GM23338 (cell line): ENCODE measurements at regions not wholly inside any gene's neighbourhood (a gene's known extent, or its start where the extent isn't known, plus 50 kb on each side); places are given as distances from the start of the nearest gene placed in this dataset.

Source experiments
- ATAC-seq: fragments of 200-7000 bp; cut with Tn5 transposase; 3 replicates; pipeline ENCODE4 v1.9.1; 2020
- DNase-seq: peaks from one replicate; pipeline ENCODE4 v3.0.0-alpha.2; 2015; ENCODE audit warnings: low spot score
- H2AFZ ChIP-seq: fragments of 200-600 bp; sonication (generic); 2 replicates; pipeline ENCODE4 v1.8.0; 2016; ENCODE audit warnings: antibody characterized with exemption, mild to moderate bottlenecking, moderate library complexity
- H3F3A ChIP-seq: fragments of 200-600 bp; sonication (generic); replicated peaks from 2 replicates; pipeline ENCODE4 v1.8.0; 2017; ENCODE audit warnings: antibody characterized with exemption, mixed run types, low read depth
- H3K27ac ChIP-seq: fragments of 200-600 bp; sonication (generic); 2 replicates; pipeline ENCODE4 v1.6.1; 2016; ENCODE audit warnings: low read depth
- H3K27me3 ChIP-seq: fragments of 200-600 bp; sonication (generic); 2 replicates; pipeline ENCODE4 v1.8.0; 2016; ENCODE audit warnings: mild to moderate bottlenecking, mixed run types, moderate library complexity; ENCODE audit not compliant: insufficient read depth
- H3K36me3 ChIP-seq: fragments of 200-600 bp; sonication (generic); 2 replicates; pipeline ENCODE4 v1.8.0; 2016; ENCODE audit warnings: mild to moderate bottlenecking; ENCODE audit not compliant: insufficient read depth
- H3K4me1 ChIP-seq: fragments of 200-600 bp; sonication (generic); 2 replicates; pipeline ENCODE4 v1.8.0; 2016; ENCODE audit warnings: mild to moderate bottlenecking, moderate library complexity; ENCODE audit not compliant: insufficient read depth
- H3K4me2 ChIP-seq: fragments of 200-600 bp; sonication (generic); 2 replicates; pipeline ENCODE4 v1.7.1; 2017; ENCODE audit warnings: mixed run types
- H3K4me3 ChIP-seq: fragments of 200-600 bp; sonication (generic); 2 replicates; pipeline ENCODE4 v1.6.1; 2016; ENCODE audit warnings: mixed run types
- H3K79me2 ChIP-seq: fragments of 200-600 bp; sonication (generic); replicated peaks from 2 replicates; pipeline ENCODE4 v1.8.0; 2017; ENCODE audit warnings: mild to moderate bottlenecking; ENCODE audit not compliant: insufficient read depth
- H3K9me2 ChIP-seq: fragments of 200-600 bp; sonication (generic); 2 replicates; pipeline ENCODE4 v1.8.0; 2017; ENCODE audit not compliant: insufficient read depth
- H4K20me1 ChIP-seq: fragments of 200-600 bp; sonication (generic); replicated peaks from 2 replicates; pipeline ENCODE4 v1.8.0; 2017; ENCODE audit warnings: mild to moderate bottlenecking; ENCODE audit not compliant: insufficient read depth
- H3K27ac Mint-ChIP-seq: 2 replicates; pipeline ENCODE4 v1.8.0; 2020; ENCODE audit warnings: inconsistent platforms, mild to moderate bottlenecking, moderate library complexity, mixed read lengths
- H3K27me3 Mint-ChIP-seq: 3 replicates; pipeline ENCODE4 v1.8.0; 2022; ENCODE audit warnings: low read depth, mild to moderate bottlenecking, moderate library complexity, mixed read lengths, inconsistent platforms; ENCODE audit not compliant: insufficient read depth, poor library complexity
- H3K36me3 Mint-ChIP-seq: 3 replicates; pipeline ENCODE4 v1.8.0; 2021; ENCODE audit warnings: low read depth, mild to moderate bottlenecking, inconsistent platforms, moderate library complexity, mixed read lengths
- H3K4me1 Mint-ChIP-seq: 3 replicates; pipeline ENCODE4 v1.8.0; 2020; ENCODE audit warnings: mild to moderate bottlenecking, inconsistent platforms, mixed read lengths
- H3K4me3 Mint-ChIP-seq: 3 replicates; pipeline ENCODE4 v1.8.0; 2021; ENCODE audit warnings: moderate library complexity, mild to moderate bottlenecking, inconsistent platforms, mixed read lengths
- H3K9me3 Mint-ChIP-seq: 3 replicates; pipeline ENCODE4 v1.8.0; 2020; ENCODE audit warnings: moderate library complexity, mild to moderate bottlenecking, inconsistent platforms, mixed read lengths
- CREB1 ChIP-seq: fragments of 250-450 bp; sonication (Bioruptor Pico); IDR thresholded peaks from 2 replicates; pipeline ENCODE4 v1.5.0; 2020; ENCODE audit warnings: low read depth, mild to moderate bottlenecking, moderate library complexity
- EZH2 ChIP-seq: fragments of 200-600 bp; sonication (generic); IDR thresholded peaks from one replicate; pipeline ENCODE4 v1.8.0; 2017; ENCODE audit warnings: antibody characterized with exemption, mild to moderate bottlenecking, low read depth; ENCODE audit not compliant: unreplicated experiment
- EZH2phosphoT487 ChIP-seq: fragments of 200-600 bp; sonication (generic); IDR thresholded peaks from one replicate; pipeline ENCODE4 v1.8.1; 2018; ENCODE audit warnings: antibody characterized with exemption; ENCODE audit not compliant: unreplicated experiment
- JUNB ChIP-seq: IDR thresholded peaks from one replicate; pipeline ENCODE4 v1.6.1; 2016; ENCODE audit warnings: antibody characterized with exemption; ENCODE audit not compliant: unreplicated experiment
- NANOG ChIP-seq: IDR thresholded peaks from 2 replicates; pipeline ENCODE4 v1.6.1; 2016; ENCODE audit warnings: antibody characterized with exemption, borderline replicate concordance
- POLR2AphosphoS5 ChIP-seq: IDR thresholded peaks from 2 replicates; pipeline ENCODE4 v1.6.1; 2016; ENCODE audit warnings: antibody characterized with exemption, low read depth
- STAT1 ChIP-seq: IDR thresholded peaks from one replicate; pipeline ENCODE4 v1.6.1; 2016; ENCODE audit warnings: antibody characterized with exemption; ENCODE audit not compliant: unreplicated experiment
- ZNF114 ChIP-seq: fragments of 250-450 bp; sonication (Bioruptor Pico); IDR thresholded peaks from 2 replicates; pipeline ENCODE4 v1.5.0; 2020; ENCODE audit warnings: mild to moderate bottlenecking, moderate library complexity
- ZNF331 ChIP-seq: fragments of 250-450 bp; sonication (Bioruptor Pico); IDR thresholded peaks from 2 replicates; pipeline ENCODE4 v1.5.0; 2020; ENCODE audit warnings: low read depth, mild to moderate bottlenecking, moderate library complexity
- TF ChIP-seq, protein P1 (sequence below), 2 experiments: fragments of 200-600 bp in 1 of 2; sonication (generic) in 1 of 2; conservative IDR thresholded peaks; 2 replicates each; pipeline versions ENCODE4 v1.5.1 to v1.6.1; 2016 to 2017; ENCODE audit warnings: antibody characterized with exemption in 2 of 2, low read depth in 2 of 2, mild to moderate bottlenecking in 2 of 2, moderate library complexity in 1 of 2
- TF ChIP-seq, protein P2 (sequence below): IDR thresholded peaks from 2 replicates; pipeline ENCODE4 v1.6.1; 2016; ENCODE audit warnings: antibody characterized with exemption
- TF ChIP-seq, protein P3 (sequence below): fragments of 250-450 bp; sonication (Bioruptor Pico); IDR thresholded peaks from 2 replicates; pipeline ENCODE4 v1.5.0; 2020; ENCODE audit warnings: mild to moderate bottlenecking, moderate library complexity
- TF ChIP-seq, protein P4 (sequence below): IDR thresholded peaks from one replicate; pipeline ENCODE4 v1.6.1; 2018; ENCODE audit warnings: antibody characterized with exemption; ENCODE audit not compliant: unreplicated experiment

DNA sequence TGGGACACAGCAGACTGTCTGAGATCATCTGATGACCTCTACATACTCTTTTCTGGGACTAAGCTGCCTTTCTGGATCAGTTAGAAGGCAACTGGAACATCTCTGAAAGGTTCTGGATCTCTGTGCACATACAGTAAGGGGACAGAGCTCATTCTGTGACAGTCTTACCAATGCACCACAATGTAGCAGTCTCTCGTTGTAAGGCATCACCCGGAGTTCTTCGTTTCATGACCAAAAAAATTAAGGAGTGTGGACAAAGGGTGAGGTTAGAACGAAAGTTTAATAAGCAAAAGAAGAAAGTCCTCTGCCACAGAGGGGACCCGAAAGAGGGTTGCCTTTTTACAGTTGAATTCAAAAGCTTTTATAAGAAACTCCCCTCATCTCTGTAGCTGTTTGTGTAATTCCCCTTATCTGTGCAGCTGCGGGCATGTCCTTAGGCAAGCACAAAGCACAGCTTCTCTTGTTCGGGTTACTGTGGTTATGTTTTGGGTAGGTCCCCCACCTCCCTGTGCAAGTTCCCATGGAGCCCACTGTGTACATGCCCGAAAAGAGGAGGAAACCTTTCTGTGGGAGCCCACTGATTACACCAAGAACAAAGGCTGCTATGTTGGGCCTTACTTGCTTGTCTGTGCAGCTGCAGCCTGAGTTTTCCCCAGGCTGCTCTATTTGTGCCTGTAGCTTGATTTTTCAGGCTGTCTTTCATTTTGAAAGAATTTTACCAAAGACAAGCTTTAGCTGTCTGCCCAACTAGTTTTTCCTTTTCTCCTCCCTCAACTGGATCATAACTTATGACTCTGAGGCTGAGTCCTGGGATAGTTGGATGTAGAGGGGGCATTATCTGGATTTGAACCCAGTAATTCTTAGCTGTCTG lies 53.1 kb upstream of the CACNA1E start:
- H3K27ac ChIP-seq: no peak overlapping the region
- H3K27ac Mint-ChIP-seq: no peak overlapping the region

More for the DNA sequence above, 53.1 kb upstream of the CACNA1E start:
- ATAC-seq: no peak
- Mint-ChIP-seq H3K4me1 (peaks cover 3% of the 10 kb centered on the region), H3K27me3 (peaks cover 6% of the 10 kb centered on the region), H3K9me3 (peaks cover 2% of the 10 kb centered on the region; the same call in 1 of the 3 replicates), H3K4me3 (no peak overlapping the region), H3K36me3 (no peaks in the 10 kb centered on the region; the same call in 2 of the 3 replicates)
- H3K4me2 ChIP-seq: no peak overlapping the region
- DNase-seq: no peak
- no peaks in the 10 kb centered on the region for H3K4me1 ChIP-seq
- no peaks in the 10 kb centered on the region for H3K79me2 ChIP-seq
- no peaks in the 10 kb centered on the region for H3K36me3 ChIP-seq
- TF ChIP-seq CREB1 (CRISPR knock-in tag): no peak
- TF ChIP-seq, protein P1, sequence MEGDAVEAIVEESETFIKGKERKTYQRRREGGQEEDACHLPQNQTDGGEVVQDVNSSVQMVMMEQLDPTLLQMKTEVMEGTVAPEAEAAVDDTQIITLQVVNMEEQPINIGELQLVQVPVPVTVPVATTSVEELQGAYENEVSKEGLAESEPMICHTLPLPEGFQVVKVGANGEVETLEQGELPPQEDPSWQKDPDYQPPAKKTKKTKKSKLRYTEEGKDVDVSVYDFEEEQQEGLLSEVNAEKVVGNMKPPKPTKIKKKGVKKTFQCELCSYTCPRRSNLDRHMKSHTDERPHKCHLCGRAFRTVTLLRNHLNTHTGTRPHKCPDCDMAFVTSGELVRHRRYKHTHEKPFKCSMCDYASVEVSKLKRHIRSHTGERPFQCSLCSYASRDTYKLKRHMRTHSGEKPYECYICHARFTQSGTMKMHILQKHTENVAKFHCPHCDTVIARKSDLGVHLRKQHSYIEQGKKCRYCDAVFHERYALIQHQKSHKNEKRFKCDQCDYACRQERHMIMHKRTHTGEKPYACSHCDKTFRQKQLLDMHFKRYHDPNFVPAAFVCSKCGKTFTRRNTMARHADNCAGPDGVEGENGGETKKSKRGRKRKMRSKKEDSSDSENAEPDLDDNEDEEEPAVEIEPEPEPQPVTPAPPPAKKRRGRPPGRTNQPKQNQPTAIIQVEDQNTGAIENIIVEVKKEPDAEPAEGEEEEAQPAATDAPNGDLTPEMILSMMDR (conservative IDR thresholded peaks at IDR 0.05; ENCODE audit: low read depth in 2 of 2): no peak
- TF ChIP-seq, protein P2, sequence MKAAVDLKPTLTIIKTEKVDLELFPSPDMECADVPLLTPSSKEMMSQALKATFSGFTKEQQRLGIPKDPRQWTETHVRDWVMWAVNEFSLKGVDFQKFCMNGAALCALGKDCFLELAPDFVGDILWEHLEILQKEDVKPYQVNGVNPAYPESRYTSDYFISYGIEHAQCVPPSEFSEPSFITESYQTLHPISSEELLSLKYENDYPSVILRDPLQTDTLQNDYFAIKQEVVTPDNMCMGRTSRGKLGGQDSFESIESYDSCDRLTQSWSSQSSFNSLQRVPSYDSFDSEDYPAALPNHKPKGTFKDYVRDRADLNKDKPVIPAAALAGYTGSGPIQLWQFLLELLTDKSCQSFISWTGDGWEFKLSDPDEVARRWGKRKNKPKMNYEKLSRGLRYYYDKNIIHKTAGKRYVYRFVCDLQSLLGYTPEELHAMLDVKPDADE: no peak
- TF ChIP-seq, protein P3, sequence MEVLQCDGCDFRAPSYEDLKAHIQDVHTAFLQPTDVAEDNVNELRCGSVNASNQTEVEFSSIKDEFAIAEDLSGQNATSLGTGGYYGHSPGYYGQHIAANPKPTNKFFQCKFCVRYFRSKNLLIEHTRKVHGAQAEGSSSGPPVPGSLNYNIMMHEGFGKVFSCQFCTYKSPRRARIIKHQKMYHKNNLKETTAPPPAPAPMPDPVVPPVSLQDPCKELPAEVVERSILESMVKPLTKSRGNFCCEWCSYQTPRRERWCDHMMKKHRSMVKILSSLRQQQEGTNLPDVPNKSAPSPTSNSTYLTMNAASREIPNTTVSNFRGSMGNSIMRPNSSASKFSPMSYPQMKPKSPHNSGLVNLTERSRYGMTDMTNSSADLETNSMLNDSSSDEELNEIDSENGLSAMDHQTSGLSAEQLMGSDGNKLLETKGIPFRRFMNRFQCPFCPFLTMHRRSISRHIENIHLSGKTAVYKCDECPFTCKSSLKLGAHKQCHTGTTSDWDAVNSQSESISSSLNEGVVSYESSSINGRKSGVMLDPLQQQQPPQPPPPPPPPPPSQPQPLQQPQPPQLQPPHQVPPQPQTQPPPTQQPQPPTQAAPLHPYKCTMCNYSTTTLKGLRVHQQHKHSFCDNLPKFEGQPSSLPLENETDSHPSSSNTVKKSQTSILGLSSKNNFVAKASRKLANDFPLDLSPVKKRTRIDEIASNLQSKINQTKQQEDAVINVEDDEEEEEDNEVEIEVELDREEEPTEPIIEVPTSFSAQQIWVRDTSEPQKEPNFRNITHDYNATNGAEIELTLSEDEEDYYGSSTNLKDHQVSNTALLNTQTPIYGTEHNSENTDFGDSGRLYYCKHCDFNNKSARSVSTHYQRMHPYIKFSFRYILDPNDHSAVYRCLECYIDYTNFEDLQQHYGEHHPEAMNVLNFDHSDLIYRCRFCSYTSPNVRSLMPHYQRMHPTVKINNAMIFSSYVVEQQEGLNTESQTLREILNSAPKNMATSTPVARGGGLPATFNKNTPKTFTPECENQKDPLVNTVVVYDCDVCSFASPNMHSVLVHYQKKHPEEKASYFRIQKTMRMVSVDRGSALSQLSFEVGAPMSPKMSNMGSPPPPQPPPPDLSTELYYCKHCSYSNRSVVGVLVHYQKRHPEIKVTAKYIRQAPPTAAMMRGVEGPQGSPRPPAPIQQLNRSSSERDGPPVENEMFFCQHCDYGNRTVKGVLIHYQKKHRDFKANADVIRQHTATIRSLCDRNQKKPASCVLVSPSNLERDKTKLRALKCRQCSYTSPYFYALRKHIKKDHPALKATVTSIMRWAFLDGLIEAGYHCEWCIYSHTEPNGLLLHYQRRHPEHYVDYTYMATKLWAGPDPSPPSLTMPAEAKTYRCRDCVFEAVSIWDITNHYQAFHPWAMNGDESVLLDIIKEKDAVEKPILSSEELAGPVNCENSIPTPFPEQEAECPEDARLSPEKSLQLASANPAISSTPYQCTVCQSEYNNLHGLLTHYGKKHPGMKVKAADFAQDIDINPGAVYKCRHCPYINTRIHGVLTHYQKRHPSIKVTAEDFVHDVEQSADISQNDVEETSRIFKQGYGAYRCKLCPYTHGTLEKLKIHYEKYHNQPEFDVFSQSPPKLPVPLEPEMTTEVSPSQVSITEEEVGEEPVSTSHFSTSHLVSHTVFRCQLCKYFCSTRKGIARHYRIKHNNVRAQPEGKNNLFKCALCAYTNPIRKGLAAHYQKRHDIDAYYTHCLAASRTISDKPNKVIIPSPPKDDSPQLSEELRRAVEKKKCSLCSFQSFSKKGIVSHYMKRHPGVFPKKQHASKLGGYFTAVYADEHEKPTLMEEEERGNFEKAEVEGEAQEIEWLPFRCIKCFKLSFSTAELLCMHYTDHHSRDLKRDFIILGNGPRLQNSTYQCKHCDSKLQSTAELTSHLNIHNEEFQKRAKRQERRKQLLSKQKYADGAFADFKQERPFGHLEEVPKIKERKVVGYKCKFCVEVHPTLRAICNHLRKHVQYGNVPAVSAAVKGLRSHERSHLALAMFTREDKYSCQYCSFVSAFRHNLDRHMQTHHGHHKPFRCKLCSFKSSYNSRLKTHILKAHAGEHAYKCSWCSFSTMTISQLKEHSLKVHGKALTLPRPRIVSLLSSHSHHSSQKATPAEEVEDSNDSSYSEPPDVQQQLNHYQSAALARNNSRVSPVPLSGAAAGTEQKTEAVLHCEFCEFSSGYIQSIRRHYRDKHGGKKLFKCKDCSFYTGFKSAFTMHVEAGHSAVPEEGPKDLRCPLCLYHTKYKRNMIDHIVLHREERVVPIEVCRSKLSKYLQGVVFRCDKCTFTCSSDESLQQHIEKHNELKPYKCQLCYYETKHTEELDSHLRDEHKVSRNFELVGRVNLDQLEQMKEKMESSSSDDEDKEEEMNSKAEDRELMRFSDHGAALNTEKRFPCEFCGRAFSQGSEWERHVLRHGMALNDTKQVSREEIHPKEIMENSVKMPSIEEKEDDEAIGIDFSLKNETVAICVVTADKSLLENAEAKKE (CRISPR knock-in tag): no peak
- TF ChIP-seq EZH2phosphoT487: no peak
- no peak for TF ChIP-seq STAT1
- TF ChIP-seq ZNF114 (CRISPR knock-in tag): no peak
- TF ChIP-seq POLR2AphosphoS5: no peak
- TF ChIP-seq JUNB: no peak
- no peak for TF ChIP-seq NANOG
- no peak for TF ChIP-seq ZNF331 (CRISPR knock-in tag)
- TF ChIP-seq, protein P4, sequence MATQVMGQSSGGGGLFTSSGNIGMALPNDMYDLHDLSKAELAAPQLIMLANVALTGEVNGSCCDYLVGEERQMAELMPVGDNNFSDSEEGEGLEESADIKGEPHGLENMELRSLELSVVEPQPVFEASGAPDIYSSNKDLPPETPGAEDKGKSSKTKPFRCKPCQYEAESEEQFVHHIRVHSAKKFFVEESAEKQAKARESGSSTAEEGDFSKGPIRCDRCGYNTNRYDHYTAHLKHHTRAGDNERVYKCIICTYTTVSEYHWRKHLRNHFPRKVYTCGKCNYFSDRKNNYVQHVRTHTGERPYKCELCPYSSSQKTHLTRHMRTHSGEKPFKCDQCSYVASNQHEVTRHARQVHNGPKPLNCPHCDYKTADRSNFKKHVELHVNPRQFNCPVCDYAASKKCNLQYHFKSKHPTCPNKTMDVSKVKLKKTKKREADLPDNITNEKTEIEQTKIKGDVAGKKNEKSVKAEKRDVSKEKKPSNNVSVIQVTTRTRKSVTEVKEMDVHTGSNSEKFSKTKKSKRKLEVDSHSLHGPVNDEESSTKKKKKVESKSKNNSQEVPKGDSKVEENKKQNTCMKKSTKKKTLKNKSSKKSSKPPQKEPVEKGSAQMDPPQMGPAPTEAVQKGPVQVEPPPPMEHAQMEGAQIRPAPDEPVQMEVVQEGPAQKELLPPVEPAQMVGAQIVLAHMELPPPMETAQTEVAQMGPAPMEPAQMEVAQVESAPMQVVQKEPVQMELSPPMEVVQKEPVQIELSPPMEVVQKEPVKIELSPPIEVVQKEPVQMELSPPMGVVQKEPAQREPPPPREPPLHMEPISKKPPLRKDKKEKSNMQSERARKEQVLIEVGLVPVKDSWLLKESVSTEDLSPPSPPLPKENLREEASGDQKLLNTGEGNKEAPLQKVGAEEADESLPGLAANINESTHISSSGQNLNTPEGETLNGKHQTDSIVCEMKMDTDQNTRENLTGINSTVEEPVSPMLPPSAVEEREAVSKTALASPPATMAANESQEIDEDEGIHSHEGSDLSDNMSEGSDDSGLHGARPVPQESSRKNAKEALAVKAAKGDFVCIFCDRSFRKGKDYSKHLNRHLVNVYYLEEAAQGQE: no peak
- TF ChIP-seq EZH2: no peak
- H4K20me1 ChIP-seq: no peaks in the 10 kb centered on the region
- no peak overlapping the region for H3K4me3 ChIP-seq
- H3K9me2 ChIP-seq: no peaks in the 10 kb centered on the region
- no peak overlapping the region for H2AFZ ChIP-seq
- H3F3A ChIP-seq: no peaks in the 10 kb centered on the region
- H3K27me3 ChIP-seq: no peaks in the 10 kb centered on the region
